ENCODE measurements at regions not wholly inside any gene's neighbourhood (a gene's known extent, or its start where the extent isn't known, plus 50 kb on each side); places are given as distances from the start of the nearest gene placed in this dataset.
"Not testable (repeated sequence)": the region's sequence is repeated elsewhere in the genome, so short reads cannot be mapped to it uniquely, and the experiment has no call there.

DNA sequence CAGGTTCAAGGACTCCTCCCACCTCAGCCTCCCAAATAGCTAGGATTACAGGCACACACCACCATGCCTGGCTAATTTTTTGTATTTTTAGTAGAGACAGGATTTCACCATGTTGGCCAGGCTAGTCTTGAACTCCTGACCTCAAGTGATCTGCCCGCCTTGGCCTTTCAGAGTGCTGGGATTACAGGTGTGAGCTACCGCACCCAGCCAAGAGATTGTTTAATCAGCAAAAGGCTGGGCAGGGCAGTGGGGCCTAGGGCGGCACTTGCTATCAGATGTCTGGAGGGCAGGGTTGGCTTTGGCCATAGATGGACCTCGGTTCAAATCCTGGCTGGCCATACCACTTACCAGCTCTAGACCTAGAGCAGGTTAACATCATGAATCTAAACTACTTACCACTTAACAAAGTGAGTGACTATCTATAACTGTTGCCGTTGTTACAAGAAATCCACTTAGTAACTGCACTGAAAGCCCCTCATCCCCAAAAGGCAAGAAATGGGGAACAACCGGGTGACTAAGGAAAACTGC lies 60.9 kb upstream of the BCL2L14 start:
- TF ChIP-seq, protein P1, sequence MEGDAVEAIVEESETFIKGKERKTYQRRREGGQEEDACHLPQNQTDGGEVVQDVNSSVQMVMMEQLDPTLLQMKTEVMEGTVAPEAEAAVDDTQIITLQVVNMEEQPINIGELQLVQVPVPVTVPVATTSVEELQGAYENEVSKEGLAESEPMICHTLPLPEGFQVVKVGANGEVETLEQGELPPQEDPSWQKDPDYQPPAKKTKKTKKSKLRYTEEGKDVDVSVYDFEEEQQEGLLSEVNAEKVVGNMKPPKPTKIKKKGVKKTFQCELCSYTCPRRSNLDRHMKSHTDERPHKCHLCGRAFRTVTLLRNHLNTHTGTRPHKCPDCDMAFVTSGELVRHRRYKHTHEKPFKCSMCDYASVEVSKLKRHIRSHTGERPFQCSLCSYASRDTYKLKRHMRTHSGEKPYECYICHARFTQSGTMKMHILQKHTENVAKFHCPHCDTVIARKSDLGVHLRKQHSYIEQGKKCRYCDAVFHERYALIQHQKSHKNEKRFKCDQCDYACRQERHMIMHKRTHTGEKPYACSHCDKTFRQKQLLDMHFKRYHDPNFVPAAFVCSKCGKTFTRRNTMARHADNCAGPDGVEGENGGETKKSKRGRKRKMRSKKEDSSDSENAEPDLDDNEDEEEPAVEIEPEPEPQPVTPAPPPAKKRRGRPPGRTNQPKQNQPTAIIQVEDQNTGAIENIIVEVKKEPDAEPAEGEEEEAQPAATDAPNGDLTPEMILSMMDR (IDR thresholded peaks at IDR 0.05), result not testable (repeated sequence)
- not testable (repeated sequence) for TF ChIP-seq POLR2A (IDR thresholded peaks at IDR 0.05)
